Gastroesophageal sphincter (tissue), 4 donors: ENCODE measurements at regions not wholly inside any gene's neighbourhood (a gene's known extent, or its start where the extent isn't known, plus 50 kb on each side); places are given as distances from the start of the nearest gene placed in this dataset.

ENCODE experiments used
- ATAC-seq: fragments of 150-250 bp; one replicate; pipeline ENCODE4 v1.9.1; 2016; ENCODE audit warnings: mild to moderate bottlenecking, moderate library complexity
- H3K27ac ChIP-seq, 4 donors: fragments of 200-600 bp; sonication (generic) in 3 of 4; 1 replicate in 3 of 4; 2 replicates in 1 of 4; pipeline ENCODE4 v1.5.1; 2016 to 2019
- H3K27me3 ChIP-seq: fragments of 200-600 bp; sonication (generic); one replicate; pipeline ENCODE4 v1.5.1; 2019
- H3K36me3 ChIP-seq, 2 donors: fragments of 200-600 bp; sonication (generic); one replicate each; pipeline ENCODE4 v1.5.1; 2019; ENCODE audit warnings: control low read depth in 1 of 2
- H3K4me1 ChIP-seq, 3 donors: fragments of 200-600 bp; sonication (generic); 1 replicate in 2 of 3; 2 replicates in 1 of 3; pipeline ENCODE4 v1.5.1; 2016 to 2019; ENCODE audit warnings: control low read depth in 2 of 3
- H3K4me3 ChIP-seq, 2 donors: fragments of 200-600 bp; sonication (generic); one replicate each; pipeline ENCODE4 v1.5.1; 2019; ENCODE audit warnings: mild to moderate bottlenecking in 1 of 2, moderate library complexity in 1 of 2
- H3K9me3 ChIP-seq, 3 donors: fragments of 200-600 bp; sonication (generic); one replicate each; pipeline ENCODE4 v1.5.1; 2017 to 2019; ENCODE audit warnings: control low read depth in 2 of 3
- EP300 ChIP-seq: sonication (generic); formaldehyde crosslinking; IDR thresholded peaks from one replicate; pipeline ENCODE4 v1.6.1; 2017; ENCODE audit warnings: antibody characterized with exemption, mild to moderate bottlenecking
- POLR2A ChIP-seq, 2 donors: fragments of 450-650 bp; IDR thresholded peaks; one replicate each; pipeline ENCODE4 v1.6.1; 2017; ENCODE audit warnings: antibody characterized with exemption in 2 of 2, mild to moderate bottlenecking in 2 of 2, moderate library complexity in 1 of 2
- POLR2AphosphoS5 ChIP-seq: sonication (generic); formaldehyde crosslinking; IDR thresholded peaks from one replicate; pipeline ENCODE4 v1.6.1; 2017; ENCODE audit warnings: antibody characterized with exemption
- WGBS, 2 donors: methylation state at CpG; one replicate each; pipeline ENCODE4 v1.1.5; 2018; ENCODE audit warnings: low coverage in 1 of 2; 5-methylcytosine and 5-hydroxymethylcytosine counted together
- TF ChIP-seq, protein P1 (sequence below), 4 experiments: fragments of 200-600 bp in 2 of 4; fragments of 450-650 bp in 2 of 4; sonication (generic) in 1 of 4; IDR thresholded peaks; one replicate each; pipeline ENCODE4 v1.5.1; 2017 to 2019; ENCODE audit warnings: antibody characterized with exemption in 4 of 4, mild to moderate bottlenecking in 2 of 4, moderate library complexity in 2 of 4

DNA sequence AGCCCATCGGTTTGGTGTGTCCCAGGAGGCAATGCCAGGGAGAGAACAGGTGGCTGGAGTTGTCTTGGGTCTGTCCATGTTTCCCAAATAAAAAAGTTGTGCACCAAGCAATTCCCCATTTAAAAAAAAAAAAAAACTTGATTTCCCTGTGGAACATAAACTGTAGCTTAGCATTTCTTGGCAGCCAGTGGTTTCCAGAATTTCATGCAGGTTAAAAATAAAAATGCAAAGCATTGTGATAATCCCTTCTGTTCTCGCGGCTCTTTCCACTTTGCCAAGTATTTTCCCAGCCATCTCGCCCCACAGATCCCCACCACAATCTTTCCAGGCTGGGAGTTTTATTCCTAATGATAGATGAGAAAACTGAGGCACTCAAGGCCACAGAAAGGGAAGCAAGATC, 51.4 kb upstream of the MSX1 start:
- ATAC-seq: no peak
- whole genome bisulfite sequencing, 2 donors: 53 to 77% methylated on average over 4 of the region's 4 CpGs
- Histone ChIP-seq H3K9me3 (peaks cover 0 to 32% (median 0%) of the 10 kb centered on the region in 3 donors), H3K27me3 (no peaks in the 10 kb centered on the region), H3K36me3 (no peaks in the 10 kb centered on the region), H3K4me3 (no peak overlapping the region), H3K27ac (no peak overlapping the region), H3K4me1 (no peaks in the 10 kb centered on the region)
- no peak for TF ChIP-seq POLR2A (IDR thresholded peaks at IDR 0.05)
- TF ChIP-seq, protein P1, sequence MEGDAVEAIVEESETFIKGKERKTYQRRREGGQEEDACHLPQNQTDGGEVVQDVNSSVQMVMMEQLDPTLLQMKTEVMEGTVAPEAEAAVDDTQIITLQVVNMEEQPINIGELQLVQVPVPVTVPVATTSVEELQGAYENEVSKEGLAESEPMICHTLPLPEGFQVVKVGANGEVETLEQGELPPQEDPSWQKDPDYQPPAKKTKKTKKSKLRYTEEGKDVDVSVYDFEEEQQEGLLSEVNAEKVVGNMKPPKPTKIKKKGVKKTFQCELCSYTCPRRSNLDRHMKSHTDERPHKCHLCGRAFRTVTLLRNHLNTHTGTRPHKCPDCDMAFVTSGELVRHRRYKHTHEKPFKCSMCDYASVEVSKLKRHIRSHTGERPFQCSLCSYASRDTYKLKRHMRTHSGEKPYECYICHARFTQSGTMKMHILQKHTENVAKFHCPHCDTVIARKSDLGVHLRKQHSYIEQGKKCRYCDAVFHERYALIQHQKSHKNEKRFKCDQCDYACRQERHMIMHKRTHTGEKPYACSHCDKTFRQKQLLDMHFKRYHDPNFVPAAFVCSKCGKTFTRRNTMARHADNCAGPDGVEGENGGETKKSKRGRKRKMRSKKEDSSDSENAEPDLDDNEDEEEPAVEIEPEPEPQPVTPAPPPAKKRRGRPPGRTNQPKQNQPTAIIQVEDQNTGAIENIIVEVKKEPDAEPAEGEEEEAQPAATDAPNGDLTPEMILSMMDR (IDR thresholded peaks at IDR 0.05): no peak
- no peak for TF ChIP-seq POLR2AphosphoS5
- no peak for TF ChIP-seq EP300

DNA sequence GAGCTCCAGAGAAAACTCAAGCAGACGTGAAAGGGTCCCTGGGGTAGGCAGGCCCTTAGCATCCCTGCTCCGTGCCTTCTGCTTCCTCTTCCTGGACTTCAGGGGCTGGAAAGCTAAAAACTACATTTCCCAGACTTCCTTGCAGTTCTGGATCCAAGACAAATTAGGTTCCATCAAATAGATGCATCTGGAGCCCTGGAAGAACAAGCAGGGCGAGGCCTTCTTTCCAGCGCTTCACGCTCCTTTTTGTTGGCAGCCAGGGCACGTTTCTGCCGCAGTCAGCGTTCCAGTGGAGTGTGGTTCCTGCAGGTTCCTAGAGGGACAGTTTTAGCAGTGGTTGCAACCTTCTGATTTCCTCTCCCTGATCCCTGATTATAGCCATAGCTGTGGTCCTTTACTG, 53.6 kb upstream of the MSX1 start:
- Histone ChIP-seq H3K27ac (no peak overlapping the region), H3K9me3 (peaks cover 0 to 33% (median 0%) of the 10 kb centered on the region in 3 donors), H3K36me3 (no peaks in the 10 kb centered on the region), H3K4me1 (no peaks in the 10 kb centered on the region), H3K4me3 (no peak overlapping the region), H3K27me3 (no peaks in the 10 kb centered on the region)
- WGBS, 2 donors: 64% methylated on average over 3 of the region's 8 CpGs; no CpG with 5 or more reads in 1 of the 2 donors
- TF ChIP-seq POLR2AphosphoS5 (no peak), POLR2A (IDR thresholded peaks at IDR 0.05) (no peak), EP300 (no peak)
- TF ChIP-seq, protein P1 (IDR thresholded peaks at IDR 0.05): no peak
- no peak for ATAC-seq

DNA sequence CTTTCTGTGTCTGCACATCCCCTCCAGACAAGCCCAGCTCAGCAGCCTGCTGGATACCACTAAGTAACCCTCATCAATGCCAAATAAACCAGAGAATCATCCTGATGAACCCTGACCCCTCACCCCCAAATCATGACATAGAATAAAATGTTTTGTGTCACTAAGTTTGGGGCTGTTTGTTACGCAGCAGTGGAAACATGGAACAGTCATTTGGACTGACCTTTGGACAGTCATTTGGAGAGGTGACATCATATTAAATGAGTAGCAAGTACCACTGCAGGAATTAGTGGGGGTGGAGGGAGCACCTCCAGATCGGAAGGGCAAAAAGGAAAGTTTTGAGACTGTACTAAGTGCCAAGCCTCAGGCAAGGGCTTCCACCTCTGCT, 55.6 kb upstream of the MSX1 start:
- Histone ChIP-seq H3K9me3 (peaks cover 0 to 18% (median 0%) of the 10 kb centered on the region in 3 donors), H3K36me3 (no peaks in the 10 kb centered on the region), H3K27ac (no peak overlapping the region), H3K4me1 (no peaks in the 10 kb centered on the region), H3K4me3 (no peak overlapping the region), H3K27me3 (no peaks in the 10 kb centered on the region)
- 83 to 93% methylated on average over 1 to 2 of the region's 2 CpGs for WGBS, 2 donors
- ATAC-seq: no peak
- TF ChIP-seq POLR2AphosphoS5 (no peak), EP300 (no peak), POLR2A (IDR thresholded peaks at IDR 0.05) (no peak)
- TF ChIP-seq, protein P1 (IDR thresholded peaks at IDR 0.05): no peak

DNA sequence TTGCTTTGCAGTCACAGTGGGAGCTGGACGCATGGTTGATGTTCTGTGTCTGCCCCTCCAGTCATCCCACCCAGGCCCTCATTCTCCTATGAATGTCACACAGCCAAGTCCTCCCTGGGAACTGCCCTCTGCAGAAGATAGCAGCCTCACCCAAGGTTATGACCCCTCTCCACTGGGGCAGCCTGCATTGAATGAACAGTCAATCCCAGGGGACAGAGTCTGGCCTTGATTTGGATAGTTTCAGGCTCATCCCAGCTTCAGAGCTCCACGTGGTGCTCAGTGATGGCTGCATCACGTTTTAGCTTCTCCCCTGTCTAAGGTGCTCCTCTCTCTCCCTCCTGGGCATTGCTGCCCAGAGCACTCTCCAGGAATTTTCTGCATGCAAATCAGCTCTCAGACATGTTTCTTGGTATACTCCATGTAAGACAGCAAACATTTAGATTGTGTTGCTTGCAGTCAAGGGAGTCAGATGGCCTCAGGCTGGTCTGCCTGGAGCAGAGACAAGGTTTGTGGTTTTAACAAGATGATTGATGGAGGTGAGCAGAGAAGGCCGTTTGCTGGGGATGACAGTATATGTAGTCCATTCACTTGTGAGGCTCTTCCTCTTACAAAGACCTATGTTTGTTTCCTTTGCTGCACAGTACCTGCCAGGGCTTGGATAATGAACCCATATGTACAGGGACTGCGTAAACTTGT, 56.1 kb upstream of the MSX1 start:
- ATAC-seq: no peak
- WGBS, 2 donors: 13 to 55% methylated on average over 1 to 4 of the region's 5 CpGs

More for the DNA sequence above, 56.1 kb upstream of the MSX1 start:
- no peak overlapping the region for H3K4me3 ChIP-seq
- no peak for TF ChIP-seq POLR2AphosphoS5
- no peak for TF ChIP-seq EP300
- TF ChIP-seq, protein P1 (IDR thresholded peaks at IDR 0.05): no peak
- no peaks in the 10 kb centered on the region for H3K36me3 ChIP-seq
- no peak overlapping the region for H3K27ac ChIP-seq
- H3K4me1 ChIP-seq: no peaks in the 10 kb centered on the region
- H3K27me3 ChIP-seq: no peaks in the 10 kb centered on the region
- peaks cover 0 to 15% (median 0%) of the 10 kb centered on the region in 3 donors for H3K9me3 ChIP-seq
